AG10803 (cell line): ENCODE measurements at regions not wholly inside any gene's neighbourhood (a gene's known extent, or its start where the extent isn't known, plus 50 kb on each side); places are given as distances from the start of the nearest gene placed in this dataset.

Source experiments
- DNase-seq: peaks from one replicate; pipeline ENCODE4 v3.0.0; 2010; ENCODE audit warnings: low read depth
- H3K4me3 ChIP-seq: 2 replicates; pipeline ENCODE4 v1.5.1; 2011; ENCODE audit warnings: mild to moderate bottlenecking, low read length, control low read depth
- TF ChIP-seq, protein P1 (sequence below): conservative IDR thresholded peaks from 2 replicates; pipeline ENCODE4 v1.5.1; 2011; ENCODE audit warnings: mild to moderate bottlenecking, low read length, control low read depth, inconsistent platforms

DNA sequence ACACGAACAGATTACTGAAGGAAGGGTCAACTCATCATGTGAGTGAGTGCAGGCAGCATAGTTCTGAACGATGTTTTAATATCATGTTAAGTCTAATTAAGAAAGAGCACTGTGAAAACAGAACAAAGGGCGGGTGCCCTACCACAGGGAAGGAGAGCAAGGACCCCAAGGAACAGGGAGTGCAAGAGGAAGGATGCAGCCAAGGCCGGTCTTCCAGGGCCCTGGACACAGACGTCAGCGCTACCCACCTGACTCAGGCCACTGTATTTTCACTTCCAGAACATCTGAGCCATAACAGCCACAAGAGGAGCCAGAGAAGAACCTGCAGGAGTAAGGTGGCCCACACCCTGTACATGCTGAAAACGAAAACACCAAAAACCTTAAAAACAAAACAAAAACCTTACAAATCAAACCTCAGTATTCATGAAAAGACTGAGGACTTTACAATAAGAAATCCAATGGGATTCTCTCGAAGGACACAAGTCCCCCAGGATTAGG, 506.1 kb upstream of the AKR1E2 start:
- TF ChIP-seq, protein P1, sequence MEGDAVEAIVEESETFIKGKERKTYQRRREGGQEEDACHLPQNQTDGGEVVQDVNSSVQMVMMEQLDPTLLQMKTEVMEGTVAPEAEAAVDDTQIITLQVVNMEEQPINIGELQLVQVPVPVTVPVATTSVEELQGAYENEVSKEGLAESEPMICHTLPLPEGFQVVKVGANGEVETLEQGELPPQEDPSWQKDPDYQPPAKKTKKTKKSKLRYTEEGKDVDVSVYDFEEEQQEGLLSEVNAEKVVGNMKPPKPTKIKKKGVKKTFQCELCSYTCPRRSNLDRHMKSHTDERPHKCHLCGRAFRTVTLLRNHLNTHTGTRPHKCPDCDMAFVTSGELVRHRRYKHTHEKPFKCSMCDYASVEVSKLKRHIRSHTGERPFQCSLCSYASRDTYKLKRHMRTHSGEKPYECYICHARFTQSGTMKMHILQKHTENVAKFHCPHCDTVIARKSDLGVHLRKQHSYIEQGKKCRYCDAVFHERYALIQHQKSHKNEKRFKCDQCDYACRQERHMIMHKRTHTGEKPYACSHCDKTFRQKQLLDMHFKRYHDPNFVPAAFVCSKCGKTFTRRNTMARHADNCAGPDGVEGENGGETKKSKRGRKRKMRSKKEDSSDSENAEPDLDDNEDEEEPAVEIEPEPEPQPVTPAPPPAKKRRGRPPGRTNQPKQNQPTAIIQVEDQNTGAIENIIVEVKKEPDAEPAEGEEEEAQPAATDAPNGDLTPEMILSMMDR, result no peak
- no peak overlapping the region for H3K4me3 ChIP-seq
- no peak for DNase-seq

GRCh38 chr10:4316161-4316810, 509.7 kb upstream of the AKR1E2 start:
- DNase-seq, result peak; percentile 87
- TF ChIP-seq, protein P1, result peak; percentile 36
- H3K4me3 ChIP-seq, result peak overlapping the region; percentile 31; the same call in 1 of the 2 replicates

DNA sequence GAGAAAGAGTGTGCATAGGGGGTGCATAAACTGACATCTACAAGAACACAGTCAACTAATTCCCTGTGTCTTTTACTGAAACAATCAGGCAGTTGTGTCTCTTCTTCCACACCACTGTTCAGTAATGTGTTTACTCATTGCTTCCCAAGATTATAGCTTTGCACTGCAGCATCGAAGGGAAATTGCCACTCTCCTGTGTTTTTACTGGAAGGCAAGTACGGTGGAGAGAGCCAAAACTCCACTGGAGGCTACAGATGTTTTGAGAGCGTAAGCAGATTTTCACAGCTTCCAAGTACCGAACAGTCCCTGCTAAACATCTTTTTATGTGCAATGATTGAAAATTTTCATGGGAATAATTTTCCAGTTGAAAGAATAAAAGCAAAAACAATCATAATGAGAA, 510.5 kb upstream of the AKR1E2 start:
- no peak overlapping the region; the same call in 1 of the 2 replicates for H3K4me3 ChIP-seq
- TF ChIP-seq, protein P1, result no peak
- peak; percentile 68 for DNase-seq

GRCh38 chr10:4313051-4313450, 513.0 kb upstream of the AKR1E2 start:
- TF ChIP-seq, protein P1, result no peak
- DNase-seq, result no peak
- H3K4me3 ChIP-seq, result no peak overlapping the region

- TF ChIP-seq, protein P1, result no peak
Observed at GRCh38 chr10:4312051-4312835, 513.8 kb upstream of the AKR1E2 start.

DNA sequence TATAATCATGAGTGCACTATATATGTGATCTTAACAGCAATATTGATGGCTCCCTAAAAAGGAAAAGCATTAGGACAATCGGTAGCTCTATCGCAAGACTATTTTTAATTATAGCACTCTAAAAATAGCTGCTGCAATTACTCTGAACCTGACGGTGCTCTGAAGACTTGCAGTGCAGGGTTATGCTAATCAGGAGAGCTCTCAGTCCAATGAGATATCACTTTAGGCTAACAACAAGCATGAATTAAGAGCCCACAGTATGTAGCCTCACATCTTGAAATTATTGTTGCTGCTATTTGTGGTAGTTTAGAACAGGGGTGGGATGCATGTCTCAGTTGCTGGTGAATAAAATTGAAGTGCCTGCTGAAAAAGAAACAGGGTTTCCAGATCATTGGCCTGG, 515.8 kb upstream of the AKR1E2 start:
- no peak for DNase-seq
- TF ChIP-seq, protein P1, result no peak
- H3K4me3 ChIP-seq, result no peak overlapping the region

More at GRCh38 chr10:4312051-4312835, 513.8 kb upstream of the AKR1E2 start:
- H3K4me3 ChIP-seq, result no peak overlapping the region
- no peak for DNase-seq
